Sigmoid colon (tissue), 6 donors: ENCODE measurements at regions not wholly inside any gene's neighbourhood (a gene's known extent, or its start where the extent isn't known, plus 50 kb on each side); places are given as distances from the start of the nearest gene placed in this dataset.

ENCODE experiments used
- DNase-seq: peaks from one replicate; pipeline ENCODE4 v3.0.0-alpha.2; 2019
- H3K27ac ChIP-seq, 4 donors: fragments of 200-600 bp; sonication (generic); one replicate each; pipeline ENCODE4 v1.5.1; 2016 to 2019; ENCODE audit warnings: mild to moderate bottlenecking in 1 of 4
- H3K27me3 ChIP-seq, 3 donors: fragments of 200-600 bp; sonication (generic); one replicate each; pipeline ENCODE4 v1.5.1; 2019; ENCODE audit warnings: mild to moderate bottlenecking in 1 of 3
- H3K36me3 ChIP-seq, 4 donors: fragments of 200-600 bp; sonication (generic); one replicate each; pipeline ENCODE4 v1.5.1; 2016 to 2019
- H3K4me1 ChIP-seq, 4 donors: fragments of 200-600 bp; sonication (generic); one replicate each; pipeline ENCODE4 v1.5.1; 2017 to 2019
- H3K4me3 ChIP-seq, 4 donors: fragments of 200-600 bp; sonication (generic); one replicate each; pipeline ENCODE4 v1.5.1; 2017 to 2019; ENCODE audit warnings: mild to moderate bottlenecking in 2 of 4, moderate library complexity in 1 of 4
- H3K9me3 ChIP-seq, 4 donors: fragments of 200-600 bp in 3 of 4; sonication (generic) in 3 of 4; one replicate each; pipeline versions ENCODE4 v1.5.1 to v1.6.1; 2013 to 2019
- CTCF ChIP-seq, 4 experiments: fragments of 450-650 bp in 3 of 4; fragments of 200-600 bp in 1 of 4; IDR thresholded peaks; one replicate each; pipeline ENCODE4 v1.5.1; 2016 to 2019; ENCODE audit warnings: antibody characterized with exemption in 4 of 4, mild to moderate bottlenecking in 3 of 4, moderate library complexity in 2 of 4
- EP300 ChIP-seq, 4 donors: sonication (generic); formaldehyde crosslinking; IDR thresholded peaks; one replicate each; pipeline ENCODE4 v1.6.1; 2017; ENCODE audit warnings: antibody characterized with exemption in 4 of 4
- POLR2A ChIP-seq, 2 donors: fragments of 450-650 bp; IDR thresholded peaks; one replicate each; pipeline ENCODE4 v1.6.1; 2016; ENCODE audit warnings: antibody characterized with exemption in 2 of 2, mild to moderate bottlenecking in 2 of 2, moderate library complexity in 2 of 2
- POLR2AphosphoS5 ChIP-seq, 4 donors: sonication (generic); formaldehyde crosslinking; IDR thresholded peaks; one replicate each; pipeline ENCODE4 v1.6.1; 2017; ENCODE audit warnings: antibody characterized with exemption in 4 of 4
- WGBS, 2 donors: extraction: QIAGEN DNeasy Blood & Tissue Kit; methylation state at CpG; one replicate each; pipeline ENCODE4 v1.1.7; 2013; 5-methylcytosine and 5-hydroxymethylcytosine counted together
- intact Hi-C: fragments of 100-400 bp; cut with DNase I; formaldehyde crosslinking; loops from one replicate; pipeline ENCODE4 v1.15.1; 2023
- donor health status: healthy with polysubstance abuse.
- donor health status: healthy.

DNA sequence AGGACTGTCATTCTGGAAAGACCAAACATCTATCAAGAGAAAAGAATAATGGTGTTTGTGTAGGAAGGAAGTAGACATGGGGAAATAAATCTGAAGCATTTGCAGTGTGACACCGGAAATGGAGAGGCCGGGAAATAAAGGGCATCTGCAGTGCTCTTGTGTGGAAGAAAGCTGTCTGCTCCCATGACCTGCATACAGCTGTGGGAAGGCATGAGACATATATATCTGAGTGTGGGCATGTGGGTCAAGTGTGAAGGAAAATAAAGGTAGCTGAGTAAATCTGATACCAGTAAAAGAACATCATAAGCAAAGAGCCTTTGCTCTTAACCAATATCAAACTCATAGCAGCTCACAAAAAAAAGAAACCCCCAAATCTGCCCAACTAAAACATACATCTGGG, 72.1 kb upstream of the OR5AK2 start:
- H3K4me1 ChIP-seq, result no peaks in the 10 kb centered on the region
- TF ChIP-seq EP300 (IDR thresholded peaks at IDR 0.05), result no peak
- H3K27me3 ChIP-seq, result no peaks in the 10 kb centered on the region
- H3K4me3 ChIP-seq, result no peak overlapping the region
- no peak overlapping the region for H3K27ac ChIP-seq
- DNase-seq, result no peak
- 38 to 81% methylated on average over 2 of the region's 2 CpGs for WGBS, 2 donors
- H3K36me3 ChIP-seq, result no peaks in the 10 kb centered on the region
- intact Hi-C loops, result no loop called here
- H3K9me3 ChIP-seq, result no peaks in the 10 kb centered on the region

GRCh38 chr11:56916162-56916561, 72.6 kb upstream of the OR5AK2 start:
- DNase-seq, result no peak
- no peaks in the 10 kb centered on the region for H3K9me3 ChIP-seq
- no peak for TF ChIP-seq POLR2A (IDR thresholded peaks at IDR 0.05)
- TF ChIP-seq CTCF (IDR thresholded peaks at IDR 0.05), result no peak
- TF ChIP-seq EP300 (IDR thresholded peaks at IDR 0.05), result no peak
- no peak for TF ChIP-seq POLR2AphosphoS5 (IDR thresholded peaks at IDR 0.05)

GRCh38 chr11:56911312-56911711, 77.4 kb upstream of the OR5AK2 start:
- intact Hi-C loops, result no loop called here
- DNase-seq, result no peak
- Histone ChIP-seq H3K27ac (no peak overlapping the region), H3K4me3 (no peak overlapping the region), H3K4me1 (no peaks in the 10 kb centered on the region), H3K27me3 (no peaks in the 10 kb centered on the region), H3K9me3 (no peaks in the 10 kb centered on the region), H3K36me3 (no peaks in the 10 kb centered on the region)
- TF ChIP-seq EP300 (IDR thresholded peaks at IDR 0.05), result no peak
- TF ChIP-seq CTCF (IDR thresholded peaks at IDR 0.05), result no peak
- no peak for TF ChIP-seq POLR2A (IDR thresholded peaks at IDR 0.05)
- WGBS, 2 donors, result 67 to 76% methylated on average over 5 of the region's 5 CpGs

More at GRCh38 chr11:56916162-56916561, 72.6 kb upstream of the OR5AK2 start:
- intact Hi-C loops, result no loop called here
- Histone ChIP-seq H3K4me1 (no peaks in the 10 kb centered on the region), H3K27ac (no peak overlapping the region), H3K4me3 (no peak overlapping the region), H3K27me3 (no peaks in the 10 kb centered on the region), H3K36me3 (no peaks in the 10 kb centered on the region)
- 50 to 60% methylated on average over 5 of the region's 5 CpGs for WGBS, 2 donors

GRCh38 chr11:56910785-56911184, 77.9 kb upstream of the OR5AK2 start:
- WGBS, 2 donors, result 83 to 88% methylated on average over 9 of the region's 9 CpGs
- Histone ChIP-seq H3K4me3 (no peak overlapping the region), H3K27ac (no peak overlapping the region), H3K36me3 (no peaks in the 10 kb centered on the region), H3K27me3 (no peaks in the 10 kb centered on the region), H3K4me1 (no peaks in the 10 kb centered on the region), H3K9me3 (no peaks in the 10 kb centered on the region)
- TF ChIP-seq POLR2AphosphoS5 (IDR thresholded peaks at IDR 0.05) (no peak), POLR2A (IDR thresholded peaks at IDR 0.05) (no peak), CTCF (IDR thresholded peaks at IDR 0.05) (no peak), EP300 (IDR thresholded peaks at IDR 0.05) (no peak)
- intact Hi-C loops, result no loop called here
- no peak for DNase-seq

DNA sequence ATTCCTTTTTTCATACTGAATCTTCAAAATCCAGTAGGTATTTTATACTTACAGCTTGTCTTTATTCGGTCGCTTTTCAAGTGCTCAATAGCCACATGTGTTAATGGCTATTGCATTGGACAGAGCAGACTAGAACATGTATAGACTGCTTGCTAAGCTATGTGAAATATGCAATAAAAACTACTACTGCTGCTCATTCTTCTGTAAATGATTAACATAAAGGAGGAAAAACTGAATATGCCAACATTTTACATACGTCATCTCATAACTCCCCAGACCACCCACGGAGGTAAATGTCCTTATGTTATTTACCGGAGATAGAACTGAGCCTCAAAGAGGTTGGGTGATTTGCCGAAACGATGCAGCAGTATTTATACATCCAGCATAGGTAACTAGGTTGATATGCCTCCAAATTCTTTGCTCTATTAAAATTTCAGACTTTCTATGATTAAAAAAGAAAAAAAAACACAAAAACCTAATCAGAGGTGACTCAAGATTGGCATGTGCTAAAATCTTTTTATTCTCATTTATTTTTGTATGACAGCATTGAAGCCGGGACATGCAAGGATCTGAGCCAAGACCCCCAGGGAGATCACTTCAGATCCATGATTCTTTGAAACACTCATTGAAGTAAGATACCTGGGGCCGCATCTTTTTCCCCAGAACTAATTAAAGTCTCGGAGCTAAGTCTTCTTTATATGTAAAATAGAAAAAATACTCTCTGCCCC, 78.5 kb upstream of the OR5AK2 start:
- no peak overlapping the region for H3K4me3 ChIP-seq
- WGBS, 2 donors, result 24 to 71% methylated on average over 10 of the region's 10 CpGs

More for the DNA sequence above, 78.5 kb upstream of the OR5AK2 start:
- Histone ChIP-seq H3K27ac (no peak overlapping the region), H3K27me3 (no peaks in the 10 kb centered on the region), H3K4me1 (no peaks in the 10 kb centered on the region), H3K9me3 (no peaks in the 10 kb centered on the region), H3K36me3 (no peaks in the 10 kb centered on the region)
- intact Hi-C loops, result no loop called here
- DNase-seq, result no peak
- no peak for TF ChIP-seq POLR2AphosphoS5 (IDR thresholded peaks at IDR 0.05)
- TF ChIP-seq CTCF (IDR thresholded peaks at IDR 0.05), result no peak
- no peak for TF ChIP-seq POLR2A (IDR thresholded peaks at IDR 0.05)
- no peak for TF ChIP-seq EP300 (IDR thresholded peaks at IDR 0.05)
